Effector CD4-positive, alpha-beta T cell (primary cell): ENCODE measurements at regions not wholly inside any gene's neighbourhood (a gene's known extent, or its start where the extent isn't known, plus 50 kb on each side); places are given as distances from the start of the nearest gene placed in this dataset.

ENCODE experiments used
- DNase-seq: peaks from one replicate; pipeline ENCODE4 v3.0.0-alpha.2; 2020

DNA sequence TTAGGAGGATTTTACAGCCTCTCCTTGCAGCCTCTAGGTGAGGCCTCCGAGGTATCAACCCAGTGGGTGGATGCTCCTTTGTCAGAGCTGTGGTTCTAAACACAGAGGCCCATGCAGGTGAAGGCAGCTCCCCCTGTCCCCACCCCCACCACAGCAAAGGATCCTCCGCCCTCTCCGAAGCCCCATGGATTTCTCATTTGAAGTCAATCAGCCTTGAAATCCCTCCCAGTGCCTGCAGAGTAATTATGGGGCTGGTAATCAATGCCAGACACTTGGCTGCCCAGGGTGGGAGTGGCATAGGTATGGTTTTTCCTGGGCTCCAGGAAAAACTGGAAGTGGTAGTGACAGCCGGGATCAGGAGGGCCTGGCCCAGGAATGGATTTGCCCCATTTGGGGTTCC lies 119.5 kb upstream of the CSF3R start:
- no peak for DNase-seq

DNA sequence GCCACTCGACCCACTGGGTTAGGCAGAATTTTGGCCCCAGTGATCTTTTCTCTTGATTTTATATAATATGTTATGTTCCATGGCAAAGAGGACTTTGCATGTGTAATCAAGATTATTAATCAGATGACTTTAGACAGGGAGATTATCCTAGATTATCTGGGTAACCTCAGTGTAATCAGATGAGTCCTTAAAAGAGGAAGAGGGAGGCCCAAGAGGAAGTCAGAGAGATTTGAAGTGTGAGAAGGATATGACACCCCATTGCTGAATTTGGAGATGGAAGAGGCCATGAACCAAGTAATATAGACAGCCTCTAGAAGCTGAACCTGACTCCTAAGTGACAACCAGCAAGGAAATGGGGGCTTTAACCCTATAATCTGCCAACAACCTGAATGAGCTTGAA lies 117.1 kb upstream of the CSF3R start:
- no peak for DNase-seq

DNA sequence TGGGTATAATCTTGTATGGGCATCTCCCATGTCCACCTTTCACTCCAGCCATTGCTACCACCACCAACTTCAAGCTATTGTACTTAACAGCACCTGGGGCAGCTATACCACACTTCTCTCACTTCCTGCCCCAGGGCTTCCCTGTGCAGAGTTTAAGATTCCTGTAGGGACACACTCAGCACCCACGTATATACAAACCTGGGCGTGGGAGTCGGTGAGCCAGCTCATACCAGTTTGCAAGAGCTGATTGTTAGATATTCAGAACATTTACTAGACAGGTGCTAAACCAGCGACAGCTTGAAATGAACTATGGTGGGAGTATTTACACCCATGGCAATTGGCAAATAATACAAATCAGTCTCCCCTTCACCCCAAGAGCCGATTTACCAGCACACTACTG lies 114.8 kb upstream of the CSF3R start:
- DNase-seq: no peak

DNA sequence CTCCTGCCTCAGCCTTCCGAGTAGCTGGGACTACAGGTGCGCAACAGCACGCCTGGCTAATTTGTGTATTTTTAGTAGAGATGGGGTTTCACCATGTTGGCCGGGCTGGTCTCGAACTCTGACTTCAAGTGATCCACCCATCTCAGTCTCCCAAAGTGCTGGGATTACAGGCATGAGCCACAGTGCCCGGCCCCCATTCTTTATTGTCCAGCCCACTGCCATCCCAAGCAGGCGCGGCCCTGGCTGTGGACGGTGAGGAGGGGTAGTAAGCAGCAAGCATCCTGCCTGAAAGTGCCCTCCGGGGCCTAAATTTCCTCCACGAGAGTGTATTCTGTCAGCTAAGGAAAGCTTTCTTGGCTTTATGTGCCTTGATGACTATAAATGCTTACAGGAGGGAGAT lies 113.2 kb upstream of the CSF3R start:
- no peak for DNase-seq

DNA sequence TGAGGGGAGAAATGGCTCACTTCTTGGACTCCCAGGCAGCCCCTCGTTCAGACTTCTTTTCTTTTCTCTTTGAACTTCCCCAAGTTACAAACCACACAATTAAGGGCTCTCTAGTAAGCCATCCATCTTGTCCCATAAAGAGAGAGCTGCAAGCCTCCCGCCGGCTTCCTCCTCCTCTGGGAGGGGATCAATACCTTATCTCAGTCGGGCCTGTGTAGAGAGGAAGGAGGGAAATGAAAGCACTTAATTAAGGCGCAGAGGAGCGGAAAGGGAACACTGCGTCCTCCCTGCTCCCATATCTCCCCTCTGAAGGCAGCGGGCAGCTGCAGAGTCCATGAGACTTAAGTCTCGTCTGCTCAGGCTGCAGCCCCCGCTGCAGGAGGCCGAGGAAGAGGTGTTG lies 112.6 kb upstream of the CSF3R start:
- no peak for DNase-seq

DNA sequence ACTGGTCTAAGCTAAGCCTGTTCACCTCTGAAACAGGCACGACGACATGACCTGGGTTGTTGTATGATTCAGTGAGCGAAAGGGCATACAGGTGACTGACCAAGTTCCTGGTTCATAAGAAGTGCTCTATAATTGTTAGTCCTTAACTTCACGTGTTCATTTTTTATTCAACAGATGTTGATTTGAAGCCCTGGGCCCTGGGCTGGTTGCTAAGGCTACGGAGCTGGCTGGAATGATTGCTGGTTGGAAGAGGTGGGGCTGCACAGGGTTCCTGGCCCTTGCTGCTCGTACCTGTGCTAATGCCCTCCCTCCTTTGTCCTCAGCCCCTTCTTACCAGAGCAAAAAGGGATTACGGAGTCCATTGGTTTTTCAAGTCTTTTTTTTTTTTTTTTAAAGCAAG lies 111.3 kb upstream of the CSF3R start:
- no peak for DNase-seq

DNA sequence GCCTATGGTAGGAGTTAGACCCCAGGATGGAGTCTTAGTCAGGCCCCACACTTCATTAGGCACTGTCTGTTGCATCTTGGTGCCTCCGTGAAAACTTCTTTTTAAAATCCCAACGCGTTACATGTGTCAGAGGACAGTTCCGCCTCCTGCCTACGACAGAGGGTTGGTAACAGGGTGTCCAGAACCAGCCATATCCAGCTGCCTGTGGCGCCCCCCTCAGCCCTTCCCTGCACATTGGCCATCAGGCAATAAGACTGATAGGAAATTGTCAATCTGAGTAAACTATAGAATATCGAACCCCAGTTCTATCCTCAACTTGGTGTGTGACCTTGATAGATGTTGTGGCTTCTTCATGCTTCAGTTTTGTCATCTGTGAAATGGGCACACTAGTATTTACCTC lies 108.6 kb upstream of the CSF3R start:
- no peak for DNase-seq

DNA sequence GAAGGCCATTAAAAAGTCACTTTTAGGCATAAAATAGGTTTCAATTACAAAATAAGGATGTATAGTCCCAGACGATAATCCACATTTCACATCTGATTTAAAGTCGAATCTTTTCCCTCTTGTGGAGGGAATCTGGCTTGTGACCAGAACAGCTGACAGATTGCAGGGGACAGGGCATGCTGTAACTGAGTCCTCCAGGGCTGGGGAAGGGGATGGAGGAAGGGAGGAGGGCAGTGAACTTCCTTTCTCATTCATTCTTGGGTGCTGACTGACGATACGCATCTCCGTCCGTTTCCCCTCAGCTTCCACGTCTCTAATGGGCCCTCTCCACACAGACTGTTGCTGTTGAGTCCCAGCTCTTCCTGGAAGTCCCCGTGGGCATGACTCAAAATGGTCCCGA lies 108.1 kb upstream of the CSF3R start:
- no peak for DNase-seq

DNA sequence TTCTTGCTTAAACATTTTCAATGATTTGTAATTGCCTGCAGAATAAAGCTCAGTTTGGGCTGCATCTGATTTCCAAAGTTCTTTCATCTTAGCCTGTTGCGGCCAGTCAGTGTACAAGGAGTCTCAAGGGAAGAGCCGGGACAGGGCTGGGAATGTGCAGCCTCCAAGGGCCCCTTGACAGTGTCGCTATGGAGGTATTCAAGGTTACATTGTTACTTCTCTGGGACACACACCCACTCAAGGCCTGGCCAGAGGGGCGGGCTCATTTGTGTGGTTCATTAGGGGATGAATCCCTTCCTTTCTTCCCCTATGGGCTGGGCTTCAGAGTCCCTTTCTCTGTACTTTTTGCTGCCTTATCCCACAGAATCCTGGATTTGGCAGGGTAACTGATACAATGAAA lies 107.6 kb upstream of the CSF3R start:
- DNase-seq: no peak

DNA sequence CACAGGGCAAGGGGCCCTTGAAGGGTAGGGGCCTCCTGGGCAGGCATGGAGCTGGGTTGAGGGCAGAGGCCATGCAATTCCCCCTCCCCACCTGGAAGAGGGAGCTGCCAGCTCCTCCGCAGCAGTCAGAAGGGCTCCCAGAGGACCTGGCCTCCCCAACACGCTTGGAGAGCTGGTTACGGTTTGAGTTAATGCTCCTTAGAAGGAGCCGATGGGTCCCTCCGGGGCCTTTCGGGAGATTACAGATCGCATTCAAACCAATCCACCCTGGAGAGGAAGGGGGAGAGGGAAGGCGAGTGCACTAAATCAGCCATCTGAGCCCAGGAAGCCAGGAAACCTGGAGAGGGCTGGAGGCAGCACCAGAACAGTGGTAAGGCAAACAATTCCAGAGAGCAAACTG lies 106.3 kb upstream of the CSF3R start:
- no peak for DNase-seq

DNA sequence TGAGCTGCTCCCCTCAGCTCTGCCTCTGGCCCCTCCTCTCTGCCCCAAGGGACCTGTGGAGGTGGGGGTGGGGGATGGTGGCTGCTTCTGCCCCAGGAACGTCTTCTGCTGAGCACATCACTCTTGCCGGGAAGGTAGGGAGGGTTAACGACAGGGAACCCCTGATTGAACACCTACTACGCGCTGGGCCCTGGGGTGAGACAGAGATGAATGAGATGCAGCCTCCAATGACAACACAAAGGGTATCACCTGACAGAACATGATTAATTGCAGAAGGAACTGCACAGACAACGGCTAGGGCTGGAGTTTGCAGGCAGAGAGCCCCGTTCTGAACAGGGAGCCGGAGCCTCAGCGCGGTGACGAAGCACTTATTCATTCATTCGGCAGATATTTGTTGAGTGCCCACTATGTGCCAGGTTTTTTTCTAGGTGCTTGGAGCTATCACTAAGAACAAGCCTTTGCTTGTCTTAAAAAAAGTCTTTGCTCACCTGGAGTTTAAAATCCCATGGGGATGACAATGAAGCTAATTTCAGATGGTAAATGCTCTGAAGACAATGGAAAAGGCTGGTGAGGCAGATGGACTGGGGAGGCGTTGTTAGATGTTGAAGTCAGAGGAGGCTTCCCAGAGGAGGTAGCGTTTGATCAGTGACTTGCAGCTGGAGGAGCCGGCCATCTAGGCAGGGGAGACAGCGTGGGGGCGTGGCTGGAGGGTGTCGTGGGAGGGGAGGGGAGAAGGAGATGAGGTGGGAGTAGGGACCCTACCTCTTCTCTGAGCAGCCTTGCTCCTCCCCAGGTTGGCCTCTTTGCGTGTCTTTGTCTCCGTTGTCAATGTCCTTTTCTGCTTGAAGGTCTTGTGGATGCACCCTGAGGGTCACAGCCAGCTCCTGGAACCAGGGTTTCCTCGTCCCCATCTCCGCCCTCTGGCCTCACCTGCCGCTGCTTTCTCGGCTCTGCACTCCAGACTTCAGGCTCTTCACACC lies 103.1 kb upstream of the CSF3R start:
- DNase-seq: no peak

DNA sequence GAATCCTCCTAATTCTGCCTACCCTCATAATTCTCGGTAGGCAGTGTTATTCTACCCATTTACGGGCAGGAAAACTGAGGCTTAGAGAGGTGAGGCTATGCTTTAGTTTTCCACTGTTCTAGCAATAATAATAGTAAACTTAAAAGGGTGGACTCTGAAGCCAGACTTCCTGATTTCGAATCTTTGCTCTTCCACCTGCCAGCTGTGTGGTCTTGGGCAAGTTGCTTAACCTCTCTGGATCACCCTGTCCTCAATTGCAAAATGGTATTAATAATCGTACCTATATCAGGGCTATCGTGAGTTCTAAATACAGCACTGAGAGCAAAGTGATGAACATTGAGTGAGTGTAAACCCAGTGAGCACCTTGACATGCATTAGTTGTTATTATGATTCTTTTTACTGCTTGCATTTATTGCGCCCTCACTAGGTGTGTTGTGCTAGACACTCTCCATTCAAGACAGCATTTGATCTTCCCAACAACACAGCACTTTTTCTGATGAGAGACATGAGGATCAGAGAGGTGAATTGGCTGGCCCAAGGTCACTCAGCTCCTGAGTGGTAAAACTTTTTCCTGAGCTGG lies 102.3 kb upstream of the CSF3R start:
- no peak for DNase-seq

DNA sequence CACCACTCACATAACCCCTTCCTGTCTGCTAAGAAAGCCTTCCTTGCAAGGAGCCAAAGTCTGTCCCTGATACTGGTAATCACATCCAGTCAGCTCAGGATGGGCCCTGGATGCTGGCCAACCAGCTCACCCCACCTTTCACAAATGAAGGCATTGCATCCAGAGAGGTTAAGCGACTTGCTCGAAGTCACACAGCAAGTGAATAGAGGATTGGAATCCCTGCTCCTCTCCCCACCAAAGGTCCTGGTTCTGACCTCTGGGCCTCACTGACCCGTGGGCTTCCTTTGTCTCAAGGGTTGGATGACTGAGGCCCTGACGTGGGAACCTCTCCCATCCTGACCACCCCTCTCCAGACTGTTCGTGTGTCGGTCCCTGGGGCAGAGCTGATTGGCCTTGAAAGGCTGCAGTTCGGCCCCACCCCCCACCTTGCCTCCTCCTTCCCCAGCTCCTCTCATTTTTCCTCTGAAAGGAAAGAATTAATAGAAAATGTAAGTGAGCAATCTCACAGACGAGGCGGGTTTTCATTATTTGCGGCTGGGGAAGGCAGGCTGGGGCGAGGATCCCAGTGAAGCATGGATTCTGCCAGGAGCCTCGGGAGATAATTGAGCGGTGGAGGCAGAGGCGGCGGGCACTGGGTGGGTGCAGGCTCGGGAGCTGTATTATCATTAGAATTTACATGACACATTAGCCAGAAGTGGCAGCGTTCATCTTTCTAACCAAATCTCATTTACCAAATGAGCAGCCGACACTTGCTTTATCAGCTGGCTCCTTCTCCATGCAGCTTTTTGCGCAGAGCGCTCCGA lies 101.5 kb upstream of the CSF3R start:
- no peak for DNase-seq

DNA sequence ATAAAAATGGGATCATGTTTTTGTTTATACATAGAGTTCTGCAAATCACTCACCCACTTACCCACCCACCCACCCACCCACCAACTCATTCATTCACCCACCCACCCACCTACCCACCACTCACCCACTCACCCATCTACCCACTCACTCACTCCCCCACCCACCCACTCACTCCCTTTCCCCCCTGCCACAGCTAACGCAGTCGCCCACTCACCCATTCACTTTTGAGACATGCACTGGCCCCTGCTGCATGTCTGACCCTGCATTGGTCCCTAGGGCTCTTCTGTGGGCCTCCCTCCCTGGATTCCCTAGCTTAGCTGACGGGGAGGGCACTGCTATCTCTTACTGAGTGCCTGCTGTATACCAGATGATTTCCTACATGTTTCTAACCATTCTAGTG lies 100.4 kb upstream of the CSF3R start:
- no peak for DNase-seq

DNA sequence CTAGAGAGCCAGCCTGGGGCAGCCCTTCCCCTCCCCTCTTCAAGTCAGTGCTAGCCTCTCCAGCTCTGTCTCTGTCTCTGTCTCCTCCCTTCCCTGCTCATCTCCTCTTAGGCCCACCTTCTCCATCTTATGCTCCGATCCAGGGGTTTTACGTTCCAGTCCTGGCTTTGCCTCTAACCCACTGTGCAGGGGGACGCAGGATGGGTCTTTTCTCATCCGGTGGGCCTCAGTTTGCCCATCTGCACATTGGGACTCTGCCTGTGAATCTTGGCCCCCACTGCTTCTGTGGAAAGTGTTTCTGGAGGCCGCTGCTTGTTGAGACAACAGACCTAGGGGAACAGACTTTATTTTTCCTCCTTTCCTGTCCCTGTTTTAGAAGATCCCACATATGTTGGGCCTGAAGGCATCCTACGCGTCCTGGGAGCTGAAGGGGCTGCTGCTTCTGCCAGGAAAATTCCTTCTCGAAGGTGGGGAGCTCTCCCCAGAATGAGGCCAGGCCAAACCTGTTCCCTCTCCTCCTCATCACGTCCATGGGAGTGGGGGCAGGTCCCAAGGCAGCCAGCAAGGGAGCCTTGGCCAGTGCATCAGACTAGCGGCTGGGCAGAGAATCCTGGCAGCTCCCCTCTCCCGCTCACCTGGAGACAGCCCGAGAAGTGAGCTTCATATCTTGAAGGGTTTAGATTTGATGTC lies 99.5 kb upstream of the CSF3R start:
- DNase-seq: no peak

DNA sequence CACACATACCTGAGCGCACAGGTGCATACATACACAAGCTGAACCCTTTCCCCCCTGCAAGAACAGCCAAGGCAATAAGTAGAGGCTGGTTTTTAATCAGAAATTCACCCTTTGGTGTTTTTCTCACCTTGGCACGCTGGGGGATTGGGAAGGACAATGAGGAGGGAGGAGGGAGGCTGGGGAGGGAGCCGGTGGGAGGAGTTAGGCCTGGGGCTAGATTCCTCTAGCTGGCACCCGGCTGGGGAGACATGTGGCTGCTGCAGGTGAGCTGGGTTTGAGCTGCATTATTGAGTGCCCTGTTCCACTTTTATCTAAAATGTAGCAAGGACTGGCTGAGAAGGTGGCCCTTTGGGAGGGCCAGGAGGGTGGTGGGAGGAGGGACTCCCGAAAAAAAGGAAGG lies 97.8 kb upstream of the CSF3R start:
- no peak for DNase-seq

DNA sequence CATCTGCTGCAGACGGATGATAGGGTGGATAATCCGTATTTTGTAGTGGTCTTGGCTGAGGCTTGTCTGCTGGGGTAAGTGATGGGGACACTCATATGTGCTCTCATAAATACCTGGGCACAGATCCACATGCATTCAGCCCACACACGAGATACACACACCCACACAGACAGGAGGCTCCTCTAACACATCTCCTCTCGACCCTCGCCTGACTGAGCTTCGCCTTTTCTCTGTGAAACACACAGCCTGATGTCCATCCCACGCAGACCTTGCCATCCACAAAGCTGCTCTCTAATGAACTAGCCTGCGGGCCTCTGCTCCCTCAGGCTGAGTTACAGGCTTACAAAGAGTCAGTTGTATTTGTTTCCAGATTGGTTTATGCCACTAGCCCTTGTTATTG lies 96.3 kb upstream of the CSF3R start:
- no peak for DNase-seq

DNA sequence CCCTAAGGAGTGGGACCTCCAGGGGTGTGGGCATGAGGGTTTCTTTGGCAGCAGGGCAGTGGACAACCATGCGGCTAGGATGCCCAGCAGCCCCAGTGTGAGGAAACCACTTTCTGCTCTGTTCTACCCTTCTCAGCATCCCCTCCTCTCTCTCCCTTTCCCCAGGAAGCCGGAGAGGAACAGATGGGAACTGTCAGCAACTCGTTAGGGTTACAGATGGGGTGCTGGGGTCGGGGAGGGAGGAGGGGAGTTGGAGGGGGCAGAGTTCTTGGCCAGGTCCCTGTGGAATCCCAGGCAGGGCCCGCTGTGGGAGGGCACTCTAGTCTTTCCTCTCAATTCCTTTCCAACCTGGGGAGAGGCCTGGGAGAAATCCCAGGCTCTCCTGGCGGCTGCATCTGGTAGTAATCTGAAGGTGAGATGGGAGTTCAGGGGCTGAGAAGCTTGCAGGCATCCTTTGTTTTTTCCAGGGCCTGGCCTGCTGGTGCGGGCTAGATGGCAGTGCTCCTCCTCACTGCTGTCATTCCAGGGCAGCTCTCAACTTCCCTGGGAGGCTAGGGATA lies 93.9 kb upstream of the CSF3R start:
- no peak for DNase-seq

DNA sequence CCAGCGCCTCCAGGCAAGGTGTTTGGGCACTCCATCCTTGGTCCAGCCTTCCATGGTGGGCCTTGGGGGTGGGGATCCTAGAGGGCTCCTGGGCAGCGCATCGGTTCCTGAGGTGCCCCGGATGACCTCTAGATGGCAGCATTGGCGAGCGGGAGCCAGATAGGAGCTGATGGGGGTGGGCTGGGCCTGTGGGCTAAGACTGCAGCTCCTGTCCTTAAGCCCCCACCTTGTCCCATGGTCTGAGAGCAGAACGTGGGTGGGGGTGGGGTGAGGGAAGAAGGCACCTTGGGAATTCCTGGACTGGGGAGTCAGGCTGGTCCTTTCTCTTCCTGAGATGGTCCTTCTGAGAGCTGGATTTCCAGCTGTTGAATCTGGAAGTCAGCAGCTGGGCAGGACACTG lies 93.4 kb upstream of the CSF3R start:
- peak; percentile 30 for DNase-seq

DNA sequence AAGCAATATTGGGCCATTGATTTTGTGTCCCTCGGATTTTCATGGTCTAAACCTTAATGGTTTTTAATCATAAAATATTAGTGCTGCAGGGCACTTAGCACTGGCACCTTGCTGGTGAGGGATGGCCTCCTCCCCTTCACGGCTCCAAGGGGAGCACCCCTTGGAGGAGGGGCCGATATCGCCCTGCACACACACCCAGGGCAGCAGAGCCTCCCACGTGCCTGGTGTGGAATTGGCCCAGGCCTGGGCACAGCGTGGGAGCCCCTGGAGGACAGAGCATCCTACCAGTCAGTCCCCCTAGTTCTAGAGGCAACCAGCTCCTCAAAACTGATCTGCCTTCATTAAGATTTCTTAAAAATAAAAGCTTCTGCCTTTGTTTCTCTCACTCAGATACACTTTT lies 90.7 kb upstream of the CSF3R start:
- DNase-seq: no peak

DNA sequence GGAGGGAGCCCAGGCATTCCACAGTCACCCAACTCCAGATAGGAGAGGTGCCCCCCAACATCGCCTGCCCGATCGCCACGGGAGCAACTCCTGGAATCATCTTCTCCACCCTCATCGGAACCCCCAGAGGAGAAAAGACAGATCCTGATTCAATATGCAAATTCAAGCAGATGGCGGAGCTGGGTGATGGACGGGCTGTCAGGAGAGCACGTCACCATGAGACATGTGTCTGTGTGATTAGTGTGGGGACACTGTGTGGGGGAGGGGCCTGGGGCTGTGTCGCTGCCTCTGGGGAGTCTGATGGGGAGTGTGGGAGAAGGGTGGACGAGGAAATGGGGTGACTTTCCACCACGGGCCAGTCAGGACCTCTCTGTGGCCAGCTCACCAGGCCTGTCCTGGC lies 90.2 kb upstream of the CSF3R start:
- DNase-seq: no peak

DNA sequence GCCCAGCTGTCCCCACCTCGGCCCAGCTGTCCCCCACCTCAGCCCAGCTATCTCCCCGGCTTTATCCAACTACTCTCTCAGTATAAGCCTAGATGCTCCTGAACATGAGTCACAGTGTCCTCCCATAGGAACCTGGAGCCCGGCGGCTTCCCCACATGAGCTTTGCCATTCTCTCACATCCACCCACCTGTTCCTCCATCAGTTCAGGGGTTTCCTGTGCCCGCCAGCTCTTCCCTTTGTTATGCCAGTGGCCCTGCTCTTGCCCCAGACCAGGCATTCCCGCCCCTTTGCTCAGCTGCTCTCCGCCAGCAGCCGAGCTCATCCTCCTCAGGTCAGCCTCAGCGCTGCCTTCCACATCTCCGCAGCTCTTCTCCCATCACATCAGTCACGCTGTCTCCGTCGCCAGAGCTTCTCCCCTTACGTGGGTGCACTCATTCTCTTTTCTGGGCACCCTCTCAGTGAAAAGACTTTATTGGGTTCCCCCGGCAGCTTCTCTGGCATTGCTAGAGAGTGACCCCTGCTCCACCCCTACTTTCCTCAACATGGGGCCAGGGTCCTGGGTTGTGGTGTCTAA lies 89.5 kb upstream of the CSF3R start:
- no peak for DNase-seq
